GM21447 (cell line): ENCODE measurements at regions not wholly inside any gene's neighbourhood (a gene's known extent, or its start where the extent isn't known, plus 50 kb on each side); places are given as distances from the start of the nearest gene placed in this dataset.
"Not testable (repeated sequence)": the region's sequence is repeated elsewhere in the genome, so short reads cannot be mapped to it uniquely, and the experiment has no call there.

Experiments
- ATAC-seq: cut with Tn5 transposase; IDR thresholded peaks from one replicate; pipeline ENCODE4 v1.9.1; 2021; ENCODE audit not compliant: unreplicated experiment

DNA sequence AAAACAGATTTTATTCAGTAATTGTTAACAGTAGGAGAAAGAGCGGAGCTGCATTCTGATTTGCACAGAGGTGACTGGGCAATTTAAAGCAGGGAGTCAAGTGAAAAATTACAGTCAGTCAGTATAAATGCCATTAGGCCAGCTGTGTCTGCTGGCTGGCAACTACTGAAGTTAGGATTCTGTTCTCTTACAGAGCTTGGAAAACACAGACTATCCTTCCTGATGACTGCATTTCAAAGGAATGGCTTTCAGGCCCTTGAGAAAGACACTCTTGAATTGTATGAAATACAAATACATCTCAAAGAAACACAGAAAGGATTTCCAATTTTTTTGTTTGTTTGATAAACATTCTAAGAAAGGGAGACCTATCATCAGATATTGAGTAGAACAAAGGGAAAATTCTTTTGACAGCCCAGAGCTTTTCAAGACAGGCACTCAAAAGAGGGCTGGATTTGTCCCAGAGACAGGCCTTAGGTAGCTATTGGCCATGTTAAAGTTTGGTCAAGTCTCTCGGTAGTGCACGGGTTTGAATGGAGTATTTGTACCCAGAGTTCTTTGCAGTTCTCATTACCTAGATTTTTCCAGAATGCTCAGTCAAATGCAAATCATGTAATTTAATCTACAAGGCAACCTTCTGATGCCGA, 551.2 kb upstream of the CCDC54 start:
- no peak for ATAC-seq

DNA sequence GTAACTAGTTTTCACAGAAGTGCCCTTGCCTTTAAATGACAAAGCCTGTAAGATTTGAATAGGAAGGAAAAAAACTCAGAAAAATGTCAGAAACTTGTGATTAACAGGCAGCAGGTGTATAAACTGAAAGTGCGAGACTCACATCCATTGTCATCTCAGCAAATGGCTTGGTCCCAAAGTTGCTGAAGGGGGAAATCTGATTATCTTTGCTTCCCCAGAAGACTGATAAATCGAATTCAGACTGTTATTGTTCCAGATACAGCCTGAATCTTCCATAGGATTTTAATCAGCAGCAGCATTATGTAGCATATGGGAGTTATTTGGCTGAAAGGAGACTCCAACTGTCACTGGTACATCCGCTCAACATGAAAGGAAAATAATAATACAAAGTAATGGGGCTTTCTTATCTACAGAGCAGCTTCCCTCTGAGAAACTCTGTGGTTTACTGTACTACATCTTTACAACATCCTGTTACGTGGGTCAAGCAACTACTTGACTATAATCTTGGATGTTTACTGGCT, 550.4 kb upstream of the CCDC54 start:
- ATAC-seq, result no peak

DNA sequence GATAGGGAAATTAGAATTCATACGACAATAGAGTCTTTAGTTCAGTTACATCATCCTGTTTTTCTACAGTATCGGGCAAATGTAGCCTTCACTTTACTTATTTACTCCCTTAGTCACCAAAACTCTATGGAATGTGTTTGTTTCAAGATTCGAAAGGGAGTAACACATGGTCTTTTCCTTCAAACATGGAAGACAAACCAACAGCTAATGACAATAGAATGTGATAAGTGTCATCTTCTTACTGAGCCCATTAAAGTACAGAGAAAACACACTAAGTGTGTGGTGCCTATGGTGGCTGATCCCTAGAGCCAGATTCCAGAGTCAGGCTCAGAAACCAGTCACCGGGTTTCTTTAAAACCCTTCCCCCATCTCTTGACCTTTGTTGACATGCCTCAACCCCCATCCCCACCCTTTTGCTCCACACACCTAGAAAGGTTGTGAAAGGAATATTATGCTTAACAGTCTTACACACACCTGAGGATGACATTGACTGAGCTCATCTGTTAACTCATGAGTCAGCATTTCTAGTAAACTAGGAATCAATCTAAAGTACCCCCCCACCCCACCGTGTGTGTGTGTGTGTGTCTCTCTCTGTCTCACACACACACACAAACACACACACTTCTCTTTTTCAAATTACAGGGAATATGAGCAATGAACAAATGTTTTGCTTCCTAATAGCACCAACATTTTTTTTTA, 549.6 kb upstream of the CCDC54 start:
- no peak for ATAC-seq

DNA sequence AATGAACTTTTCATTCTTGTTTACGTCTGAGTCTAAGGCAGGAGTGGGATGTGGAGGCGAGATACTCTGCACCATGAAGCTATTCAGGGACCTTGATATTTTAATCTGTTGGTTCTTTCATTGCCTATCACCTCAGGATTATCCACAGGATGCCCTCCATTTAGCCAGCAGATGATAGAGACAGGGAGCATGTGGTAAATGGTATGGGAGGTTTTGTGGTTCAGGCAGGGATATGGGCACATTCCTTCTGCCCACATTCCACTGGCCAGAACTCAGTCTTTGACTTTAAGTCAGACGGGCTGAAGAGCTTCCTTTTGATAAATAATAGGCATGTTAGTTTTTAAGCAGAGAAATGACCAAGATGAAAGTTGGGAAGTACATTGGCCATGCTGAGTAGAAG, 548.0 kb upstream of the CCDC54 start:
- ATAC-seq, result no peak

GRCh38 chr3:106830334-106830733, 546.9 kb upstream of the CCDC54 start:
- no peak for ATAC-seq

DNA sequence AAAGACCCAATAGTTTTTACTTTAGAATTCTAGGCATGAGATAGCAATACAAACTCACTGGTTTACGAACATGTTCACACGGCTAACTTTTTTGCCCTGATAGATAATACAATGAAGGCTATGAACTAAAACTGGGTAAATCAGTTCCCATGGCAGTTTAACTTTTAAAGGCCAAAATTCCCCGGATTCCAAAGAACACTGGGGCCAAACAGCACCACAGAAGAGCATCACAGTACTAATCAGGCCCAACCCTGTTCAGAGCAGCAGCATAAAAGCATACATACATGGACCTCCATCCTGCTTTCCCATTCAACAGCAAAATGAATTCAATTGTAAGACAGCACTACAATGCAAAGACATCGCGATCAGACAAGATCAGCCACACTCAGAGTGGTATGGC, 540.3 kb upstream of the CCDC54 start:
- no peak for ATAC-seq

DNA sequence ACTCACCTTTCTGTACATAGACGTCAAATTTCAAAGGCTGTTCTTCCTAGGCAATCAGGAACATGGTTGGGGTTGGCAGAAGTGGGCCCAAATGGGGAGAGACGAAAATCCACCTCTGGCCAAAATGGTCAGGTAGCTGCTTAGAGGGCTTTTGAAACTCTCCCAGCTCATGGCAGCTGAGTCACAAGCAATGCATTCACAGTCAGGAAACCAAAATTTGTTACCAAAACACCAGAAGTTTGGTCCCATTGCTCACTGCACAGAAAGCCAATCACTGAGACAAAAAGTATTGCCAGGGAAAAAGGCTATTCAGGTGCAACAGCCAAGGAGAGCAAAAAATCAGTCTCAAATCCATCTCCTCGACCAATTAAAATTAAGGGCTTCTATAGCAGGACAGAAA, 539.6 kb upstream of the CCDC54 start:
- no peak for ATAC-seq

- ATAC-seq, result no peak
Measured at GRCh38 chr3:106839576-106840280, 537.5 kb upstream of the CCDC54 start.

- ATAC-seq, result no peak
Measured at GRCh38 chr3:106840319-106840718, 536.9 kb upstream of the CCDC54 start.

DNA sequence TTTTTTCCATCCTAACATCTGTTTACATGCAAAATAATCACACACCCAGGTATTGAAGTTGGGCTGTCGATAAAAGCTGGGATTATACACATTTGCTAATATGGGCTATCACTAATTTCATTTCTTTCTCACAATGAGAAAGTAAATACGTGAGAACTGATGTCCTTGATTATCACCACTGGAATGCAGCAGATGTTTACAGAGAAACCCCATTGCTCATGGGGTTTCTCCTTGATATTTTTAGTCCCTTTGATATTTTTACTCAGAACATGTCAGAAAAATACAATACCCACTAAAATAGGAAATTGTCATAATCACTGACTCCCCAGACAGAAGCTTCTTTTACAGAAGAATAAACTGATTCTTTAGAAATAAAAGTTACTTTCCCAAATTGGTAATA, 535.1 kb upstream of the CCDC54 start:
- ATAC-seq, result no peak

GRCh38 chr3:106844638-106845037, 532.6 kb upstream of the CCDC54 start:
- no peak for ATAC-seq

GRCh38 chr3:106848099-106848498, 529.1 kb upstream of the CCDC54 start:
- ATAC-seq, result no peak

GRCh38 chr3:106850437-106850836, 526.8 kb upstream of the CCDC54 start:
- ATAC-seq, result no peak

DNA sequence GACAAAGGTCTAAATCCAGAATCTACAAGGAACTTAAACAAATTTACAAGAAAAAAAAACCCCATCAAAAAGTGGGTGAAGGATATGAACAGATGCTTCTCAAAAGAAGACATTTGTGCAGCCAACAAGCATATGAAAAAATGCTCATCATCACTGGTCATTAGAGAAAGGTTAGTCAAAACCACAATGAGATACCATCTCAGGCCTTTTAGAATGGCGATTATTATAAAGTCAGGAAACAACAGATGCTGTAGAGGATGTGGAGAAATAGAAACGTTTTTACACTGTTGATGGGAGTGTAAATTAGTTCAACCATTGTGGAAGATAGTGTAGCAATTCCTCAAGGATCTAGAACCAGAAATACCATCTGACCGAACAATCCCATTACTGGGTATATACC, 518.9 kb upstream of the CCDC54 start:
- not testable (repeated sequence) for ATAC-seq

- ATAC-seq, result no peak
Measured at GRCh38 chr3:106860182-106860581, 517.1 kb upstream of the CCDC54 start.

GRCh38 chr3:106862067-106862466, 515.2 kb upstream of the CCDC54 start:
- no peak for ATAC-seq

GRCh38 chr3:106877627-106878026, 499.6 kb upstream of the CCDC54 start:
- ATAC-seq, result no peak

GRCh38 chr3:106880206-106880605, 497.0 kb upstream of the CCDC54 start:
- no peak for ATAC-seq

- no peak for ATAC-seq
Measured at GRCh38 chr3:106881186-106881585, 496.1 kb upstream of the CCDC54 start.

DNA sequence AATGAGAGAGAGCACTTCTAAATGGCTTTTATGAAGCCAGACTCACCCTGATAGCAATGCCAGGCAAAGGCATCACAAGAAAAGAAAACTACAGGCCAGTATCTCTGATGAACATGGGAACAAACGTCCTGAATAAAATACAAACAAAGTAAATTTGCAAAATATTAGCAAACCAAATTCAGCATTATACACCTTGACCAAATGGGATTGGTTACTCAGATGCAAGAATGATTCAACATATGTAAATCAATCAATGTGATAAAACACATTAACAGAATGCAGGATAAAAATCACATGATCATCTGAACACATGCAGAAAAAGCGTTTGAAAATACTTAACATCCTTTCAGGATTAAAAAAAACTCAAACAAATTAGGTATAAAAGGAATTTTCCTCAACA, 494.9 kb upstream of the CCDC54 start:
- ATAC-seq, result no peak

GRCh38 chr3:106906074-106906473, 471.2 kb upstream of the CCDC54 start:
- no peak for ATAC-seq
